GM21423 (cell line): ENCODE measurements at regions not wholly inside any gene's neighbourhood (a gene's known extent, or its start where the extent isn't known, plus 50 kb on each side); places are given as distances from the start of the nearest gene placed in this dataset.
"Not testable (repeated sequence)": the region's sequence is repeated elsewhere in the genome, so short reads cannot be mapped to it uniquely, and the experiment has no call there.

Source experiments
- ATAC-seq: cut with Tn5 transposase; IDR thresholded peaks from one replicate; pipeline ENCODE4 v1.9.1; 2021; ENCODE audit warnings: mild to moderate bottlenecking, moderate library complexity; ENCODE audit not compliant: unreplicated experiment

- no peak for ATAC-seq
Observed at GRCh38 chr13:62473190-62473943, 1057.7 kb upstream of the PCDH20 start.

- no peak for ATAC-seq
Observed at GRCh38 chr13:62453761-62454160, 1038.1 kb upstream of the PCDH20 start.

- no peak for ATAC-seq
Observed at GRCh38 chr13:62450759-62451158, 1035.1 kb upstream of the PCDH20 start.

- ATAC-seq, result not testable (repeated sequence)
Observed at GRCh38 chr13:62447771-62448382, 1032.2 kb upstream of the PCDH20 start.

GRCh38 chr13:62444805-62445204 lies 1029.2 kb upstream of the PCDH20 start:
- no peak for ATAC-seq

GRCh38 chr13:62434081-62434480 lies 1018.4 kb upstream of the PCDH20 start:
- ATAC-seq, result no peak

GRCh38 chr13:62433660-62434059 lies 1018.0 kb upstream of the PCDH20 start:
- ATAC-seq, result no peak

- no peak for ATAC-seq
Observed at GRCh38 chr13:62432906-62433305, 1017.3 kb upstream of the PCDH20 start.

- no peak for ATAC-seq
Observed at GRCh38 chr13:62432295-62432694, 1016.6 kb upstream of the PCDH20 start.

GRCh38 chr13:62431852-62432251 lies 1016.2 kb upstream of the PCDH20 start:
- ATAC-seq, result no peak

GRCh38 chr13:62418872-62419271 lies 1003.2 kb upstream of the PCDH20 start:
- no peak for ATAC-seq

- ATAC-seq, result no peak
Observed at GRCh38 chr13:62418376-62418775, 1002.7 kb upstream of the PCDH20 start.

- no peak for ATAC-seq
Observed at GRCh38 chr13:62407871-62408270, 992.2 kb upstream of the PCDH20 start.

- no peak for ATAC-seq
Observed at GRCh38 chr13:62388515-62388914, 972.9 kb upstream of the PCDH20 start.

GRCh38 chr13:62387647-62388046 lies 972.0 kb upstream of the PCDH20 start:
- no peak for ATAC-seq

- ATAC-seq, result not testable (repeated sequence)
Observed at GRCh38 chr13:62379241-62379640, 963.6 kb upstream of the PCDH20 start.

GRCh38 chr13:62377838-62378237 lies 962.2 kb upstream of the PCDH20 start:
- no peak for ATAC-seq

- no peak for ATAC-seq
Observed at GRCh38 chr13:62375653-62376052, 960.0 kb upstream of the PCDH20 start.

- no peak for ATAC-seq
Observed at GRCh38 chr13:62371737-62372136, 956.1 kb upstream of the PCDH20 start.

- not testable (repeated sequence) for ATAC-seq
Observed at GRCh38 chr13:62367971-62368370, 952.3 kb upstream of the PCDH20 start.

GRCh38 chr13:62360609-62361008 lies 945.0 kb upstream of the PCDH20 start:
- ATAC-seq, result no peak

- ATAC-seq, result no peak
Observed at GRCh38 chr13:62358646-62358932, 942.9 kb upstream of the PCDH20 start.
